Gastrocnemius medialis (tissue), 4 donors: ENCODE measurements at regions not wholly inside any gene's neighbourhood (a gene's known extent, or its start where the extent isn't known, plus 50 kb on each side); places are given as distances from the start of the nearest gene placed in this dataset.

Experiments used
- ATAC-seq, 2 donors: fragments of 150-250 bp; one replicate each; pipeline ENCODE4 v1.9.1; 2016
- DNase-seq, 2 donors: peaks; one replicate each; pipeline ENCODE4 v3.0.0-alpha.2; 2019
- H3K27ac ChIP-seq, 4 donors: fragments of 200-600 bp; sonication (generic); 1 replicate in 1 of 4; 2 replicates in 3 of 4; pipeline ENCODE4 v1.5.1; 2016 to 2018; ENCODE audit warnings: mild to moderate bottlenecking in 2 of 4, moderate library complexity in 1 of 4
- H3K27me3 ChIP-seq, 3 donors: fragments of 200-600 bp; sonication (generic) in 2 of 3; 1 replicate in 1 of 3; 2 replicates in 2 of 3; pipeline versions ENCODE4 v1.5.1 to v1.6.0; 2016 to 2019; ENCODE audit warnings: mild to moderate bottlenecking in 1 of 3, moderate library complexity in 1 of 3
- H3K36me3 ChIP-seq, 2 donors: fragments of 200-600 bp; sonication (generic) in 1 of 2; one replicate each; pipeline ENCODE4 v1.5.1; 2017 to 2018
- H3K4me1 ChIP-seq, 2 donors: fragments of 200-600 bp; sonication (generic) in 1 of 2; one replicate each; pipeline ENCODE4 v1.5.1; 2016 to 2017; ENCODE audit warnings: mild to moderate bottlenecking in 2 of 2
- H3K4me3 ChIP-seq, 4 donors: fragments of 200-600 bp; sonication (generic) in 3 of 4; 1 replicate in 1 of 4; 2 replicates in 3 of 4; pipeline ENCODE4 v1.5.1; 2016 to 2019; ENCODE audit warnings: mild to moderate bottlenecking in 2 of 4
- H3K9me3 ChIP-seq, 3 donors: fragments of 200-600 bp; sonication (generic) in 2 of 3; 1 replicate in 1 of 3; 2 replicates in 2 of 3; pipeline ENCODE4 v1.5.1; 2016 to 2019
- POLR2A ChIP-seq, 2 donors: fragments of 450-650 bp; IDR thresholded peaks; one replicate each; pipeline ENCODE4 v1.6.1; 2017; ENCODE audit warnings: antibody characterized with exemption in 2 of 2, mild to moderate bottlenecking in 2 of 2, moderate library complexity in 2 of 2
- in situ Hi-C, 4 donors: fragments of 200-750 bp; cut with MboI; loops; one replicate each; pipeline versions ENCODE4 v1.15.0 to v1.8.0; 2017; ENCODE audit warnings: low sequenced_read_pairs in 4 of 4
- intact Hi-C: fragments of 100-400 bp; cut with DNase I; formaldehyde crosslinking; loops from one replicate; pipeline ENCODE4 v1.15.1; 2023; ENCODE audit warnings: low total_unique reads
- TF ChIP-seq, protein P1 (sequence below), 5 experiments: fragments of 450-650 bp in 3 of 5; fragments of 200-600 bp in 2 of 5; sonication (generic) in 2 of 5; IDR thresholded peaks in 4 of 5; conservative IDR thresholded peaks in 1 of 5; 1 replicate in 4 of 5; 2 replicates in 1 of 5; pipeline ENCODE4 v1.5.1; 2016 to 2019; ENCODE audit warnings: antibody characterized with exemption in 5 of 5, mild to moderate bottlenecking in 3 of 5, moderate library complexity in 3 of 5

DNA sequence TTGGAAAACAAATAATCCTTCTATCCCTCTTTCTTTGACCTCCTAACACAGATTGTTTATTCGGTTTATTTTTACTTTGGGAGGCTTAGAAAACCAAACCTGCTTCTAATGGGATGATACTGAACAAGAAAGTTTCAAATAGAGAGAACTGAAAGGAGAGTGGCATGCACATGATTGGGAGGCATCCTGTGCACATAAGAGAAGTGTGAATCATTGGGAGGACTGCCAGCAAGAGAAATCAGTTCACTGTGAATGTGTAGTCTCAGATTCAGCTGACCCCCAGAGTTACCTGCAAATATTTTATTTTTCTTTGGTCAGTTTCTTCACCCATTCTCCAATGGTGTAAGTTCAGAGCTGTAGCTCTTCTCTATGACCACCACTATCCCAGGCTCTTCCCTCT lies 1363.2 kb upstream of the ACVR2A start:
- Histone ChIP-seq H3K27ac (no peak overlapping the region), H3K9me3 (no peaks in the 10 kb centered on the region), H3K36me3 (no peaks in the 10 kb centered on the region), H3K27me3 (no peaks in the 10 kb centered on the region), H3K4me1 (no peaks in the 10 kb centered on the region), H3K4me3 (no peak overlapping the region)
- TF ChIP-seq POLR2A (IDR thresholded peaks at IDR 0.05), result no peak
- TF ChIP-seq, protein P1, sequence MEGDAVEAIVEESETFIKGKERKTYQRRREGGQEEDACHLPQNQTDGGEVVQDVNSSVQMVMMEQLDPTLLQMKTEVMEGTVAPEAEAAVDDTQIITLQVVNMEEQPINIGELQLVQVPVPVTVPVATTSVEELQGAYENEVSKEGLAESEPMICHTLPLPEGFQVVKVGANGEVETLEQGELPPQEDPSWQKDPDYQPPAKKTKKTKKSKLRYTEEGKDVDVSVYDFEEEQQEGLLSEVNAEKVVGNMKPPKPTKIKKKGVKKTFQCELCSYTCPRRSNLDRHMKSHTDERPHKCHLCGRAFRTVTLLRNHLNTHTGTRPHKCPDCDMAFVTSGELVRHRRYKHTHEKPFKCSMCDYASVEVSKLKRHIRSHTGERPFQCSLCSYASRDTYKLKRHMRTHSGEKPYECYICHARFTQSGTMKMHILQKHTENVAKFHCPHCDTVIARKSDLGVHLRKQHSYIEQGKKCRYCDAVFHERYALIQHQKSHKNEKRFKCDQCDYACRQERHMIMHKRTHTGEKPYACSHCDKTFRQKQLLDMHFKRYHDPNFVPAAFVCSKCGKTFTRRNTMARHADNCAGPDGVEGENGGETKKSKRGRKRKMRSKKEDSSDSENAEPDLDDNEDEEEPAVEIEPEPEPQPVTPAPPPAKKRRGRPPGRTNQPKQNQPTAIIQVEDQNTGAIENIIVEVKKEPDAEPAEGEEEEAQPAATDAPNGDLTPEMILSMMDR (IDR thresholded peaks at IDR 0.05 in 4 of 5, conservative IDR thresholded peaks at IDR 0.05 in 1 of 5), result no peak
- intact Hi-C loops, result no loop called here
- in situ Hi-C loops, result no loop called here
- ATAC-seq, result no peak
- DNase-seq, result no peak

GRCh38 chr2:146477383-146477782 lies 1367.4 kb upstream of the ACVR2A start:
- Histone ChIP-seq H3K4me1 (no peaks in the 10 kb centered on the region), H3K27ac (no peak overlapping the region), H3K9me3 (no peaks in the 10 kb centered on the region), H3K36me3 (no peaks in the 10 kb centered on the region), H3K27me3 (no peaks in the 10 kb centered on the region), H3K4me3 (no peak overlapping the region)
- ATAC-seq (no peak), DNase-seq (no peak)
- TF ChIP-seq, protein P1 (IDR thresholded peaks at IDR 0.05 in 4 of 5, conservative IDR thresholded peaks at IDR 0.05 in 1 of 5), result no peak
- TF ChIP-seq POLR2A (IDR thresholded peaks at IDR 0.05), result no peak
- in situ Hi-C loops (no loop called here), intact Hi-C loops (no loop called here)

DNA sequence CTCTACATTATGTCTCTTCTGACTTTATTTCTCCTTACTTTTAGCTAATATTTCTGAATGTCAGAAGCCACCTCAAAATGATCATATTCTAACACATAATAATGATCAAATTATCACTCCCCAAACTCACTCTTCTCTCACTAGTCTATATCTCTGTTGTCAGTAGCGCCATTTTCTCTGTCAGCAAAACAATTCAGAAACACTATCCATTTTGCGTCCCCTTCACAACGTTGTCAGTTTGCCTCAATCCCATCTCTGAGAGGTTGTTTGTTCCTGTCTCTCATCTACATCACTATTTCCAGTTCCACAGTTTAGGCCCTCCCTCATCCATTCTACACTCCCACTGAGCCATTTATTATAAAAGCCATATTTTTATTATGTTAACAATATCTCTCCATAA lies 1376.3 kb upstream of the ACVR2A start:
- Histone ChIP-seq H3K4me3 (no peak overlapping the region), H3K9me3 (no peaks in the 10 kb centered on the region), H3K4me1 (no peaks in the 10 kb centered on the region), H3K36me3 (no peaks in the 10 kb centered on the region), H3K27ac (no peak overlapping the region), H3K27me3 (no peaks in the 10 kb centered on the region)
- DNase-seq, result no peak
- in situ Hi-C loops (no loop called here), intact Hi-C loops (no loop called here)
- TF ChIP-seq, protein P1 (IDR thresholded peaks at IDR 0.05 in 4 of 5, conservative IDR thresholded peaks at IDR 0.05 in 1 of 5), result no peak
- no peak for TF ChIP-seq POLR2A (IDR thresholded peaks at IDR 0.05)
- no peak for ATAC-seq

GRCh38 chr2:146467425-146467824 lies 1377.4 kb upstream of the ACVR2A start:
- no peak for TF ChIP-seq POLR2A (IDR thresholded peaks at IDR 0.05)
- TF ChIP-seq, protein P1 (IDR thresholded peaks at IDR 0.05 in 4 of 5, conservative IDR thresholded peaks at IDR 0.05 in 1 of 5), result no peak
- Histone ChIP-seq H3K27me3 (no peaks in the 10 kb centered on the region), H3K4me1 (no peaks in the 10 kb centered on the region), H3K9me3 (no peaks in the 10 kb centered on the region), H3K36me3 (no peaks in the 10 kb centered on the region), H3K4me3 (no peak overlapping the region), H3K27ac (no peak overlapping the region)
- in situ Hi-C loops (no loop called here), intact Hi-C loops (no loop called here)
- ATAC-seq (no peak), DNase-seq (no peak)

GRCh38 chr2:146465460-146465859 lies 1379.4 kb upstream of the ACVR2A start:
- no peak for TF ChIP-seq POLR2A (IDR thresholded peaks at IDR 0.05)
- TF ChIP-seq, protein P1 (IDR thresholded peaks at IDR 0.05 in 4 of 5, conservative IDR thresholded peaks at IDR 0.05 in 1 of 5), result no peak
- no peaks in the 10 kb centered on the region for H3K36me3 ChIP-seq
- H3K4me1 ChIP-seq, result no peaks in the 10 kb centered on the region
- no peaks in the 10 kb centered on the region for H3K9me3 ChIP-seq
- no peak for DNase-seq
- in situ Hi-C loops, result no loop called here
- H3K4me3 ChIP-seq, result no peak overlapping the region
- ATAC-seq, result no peak
- no peaks in the 10 kb centered on the region for H3K27me3 ChIP-seq
- intact Hi-C loops, result no loop called here
- H3K27ac ChIP-seq, result no peak overlapping the region
